Neural crest cell (in vitro differentiated cells): ENCODE measurements at regions not wholly inside any gene's neighbourhood (a gene's known extent, or its start where the extent isn't known, plus 50 kb on each side); places are given as distances from the start of the nearest gene placed in this dataset.
"Not testable (repeated sequence)": the region's sequence is repeated elsewhere in the genome, so short reads cannot be mapped to it uniquely, and the experiment has no call there.

Source experiments
- DNase-seq: peaks from one replicate; pipeline ENCODE4 v3.0.0; 2021; ENCODE audit warnings: low read depth, mixed read lengths, low spot score
- H3K27ac Mint-ChIP-seq: one replicate; pipeline ENCODE4 v1.8.0; 2021; ENCODE audit warnings: mild to moderate bottlenecking, mixed read lengths; ENCODE audit not compliant: unreplicated experiment
- H3K27me3 Mint-ChIP-seq: 2 replicates; pipeline ENCODE4 v1.8.0; 2021; ENCODE audit warnings: low read depth, mild to moderate bottlenecking, mixed read lengths
- H3K36me3 Mint-ChIP-seq: 2 replicates; pipeline ENCODE4 v1.8.0; 2021; ENCODE audit warnings: low read depth, mild to moderate bottlenecking, mixed read lengths
- H3K4me1 Mint-ChIP-seq: 2 replicates; pipeline ENCODE4 v1.8.0; 2021; ENCODE audit warnings: mixed read lengths
- H3K4me3 Mint-ChIP-seq: one replicate; pipeline ENCODE4 v1.8.0; 2021; ENCODE audit warnings: mild to moderate bottlenecking, mixed read lengths
- H3K9me3 Mint-ChIP-seq: 2 replicates; pipeline ENCODE4 v1.8.0; 2021; ENCODE audit warnings: mixed read lengths
- CTCF ChIP-seq: fragments of 200-600 bp; sonication (generic); conservative IDR thresholded peaks from 2 replicates; pipeline ENCODE4 v1.5.0; 2021; ENCODE audit warnings: antibody characterized with exemption, mild to moderate bottlenecking

DNA sequence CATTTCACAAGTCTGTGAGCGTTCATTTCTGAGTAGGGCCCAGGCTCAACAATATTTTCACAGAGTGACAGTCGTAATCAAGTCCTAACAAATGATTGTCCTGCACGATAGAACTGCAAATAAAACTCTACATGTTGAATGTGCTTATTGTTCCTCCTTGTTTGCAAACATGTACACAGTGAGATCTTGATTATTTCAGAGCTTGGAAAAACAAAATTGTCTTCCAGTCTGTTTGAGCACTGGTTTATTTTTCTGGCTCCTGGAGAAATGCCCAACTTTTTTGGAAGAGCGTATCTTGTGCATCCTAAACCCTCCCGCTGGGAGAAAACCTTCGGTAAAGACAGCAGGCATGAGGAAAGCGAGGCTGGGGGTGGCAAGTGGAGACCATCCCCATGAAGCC lies 91.1 kb downstream of the TEX36 start:
- Mint-ChIP-seq H3K27ac (no peak overlapping the region), H3K36me3 (peaks cover 7% of the 10 kb centered on the region), H3K4me3 (no peak overlapping the region), H3K4me1 (no peaks in the 10 kb centered on the region), H3K27me3 (no peaks in the 10 kb centered on the region), H3K9me3 (peaks cover 19% of the 10 kb centered on the region)
- DNase-seq = no peak
- TF ChIP-seq CTCF = no peak

GRCh38 chr10:125588738-125589137 lies 94.2 kb downstream of the TEX36 start:
- not testable (repeated sequence) for H3K36me3 Mint-ChIP-seq, H3K27me3 Mint-ChIP-seq, H3K27ac Mint-ChIP-seq, H3K4me1 Mint-ChIP-seq, H3K4me3 Mint-ChIP-seq, DNase-seq
- peaks cover 11% of the 10 kb centered on the region for H3K9me3 Mint-ChIP-seq

DNA sequence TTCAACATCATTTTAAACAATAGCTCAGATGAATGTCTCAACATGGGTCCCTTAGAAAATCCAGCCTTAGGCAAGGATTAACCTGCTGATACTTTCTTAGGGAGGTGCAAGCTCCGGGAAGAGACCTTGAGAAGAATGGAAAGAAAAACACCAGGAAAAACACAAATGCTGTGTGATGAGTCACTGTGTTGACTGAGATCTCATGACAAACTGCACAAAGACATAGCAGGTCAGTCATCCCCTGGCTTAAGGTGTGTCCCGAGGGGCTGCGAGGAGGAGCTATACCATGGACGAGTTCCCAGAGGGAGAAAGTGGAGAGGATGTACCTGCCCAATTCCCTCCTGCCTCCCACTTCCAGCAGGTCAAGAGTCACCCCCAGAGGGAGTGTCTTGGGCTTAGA lies 98.0 kb downstream of the TEX36 start:
- DNase-seq = no peak
- Mint-ChIP-seq H3K4me3 (no peak overlapping the region), H3K4me1 (no peaks in the 10 kb centered on the region), H3K9me3 (peaks cover 6% of the 10 kb centered on the region), H3K27me3 (no peaks in the 10 kb centered on the region), H3K27ac (no peak overlapping the region), H3K36me3 (no peaks in the 10 kb centered on the region)
- no peak for TF ChIP-seq CTCF

DNA sequence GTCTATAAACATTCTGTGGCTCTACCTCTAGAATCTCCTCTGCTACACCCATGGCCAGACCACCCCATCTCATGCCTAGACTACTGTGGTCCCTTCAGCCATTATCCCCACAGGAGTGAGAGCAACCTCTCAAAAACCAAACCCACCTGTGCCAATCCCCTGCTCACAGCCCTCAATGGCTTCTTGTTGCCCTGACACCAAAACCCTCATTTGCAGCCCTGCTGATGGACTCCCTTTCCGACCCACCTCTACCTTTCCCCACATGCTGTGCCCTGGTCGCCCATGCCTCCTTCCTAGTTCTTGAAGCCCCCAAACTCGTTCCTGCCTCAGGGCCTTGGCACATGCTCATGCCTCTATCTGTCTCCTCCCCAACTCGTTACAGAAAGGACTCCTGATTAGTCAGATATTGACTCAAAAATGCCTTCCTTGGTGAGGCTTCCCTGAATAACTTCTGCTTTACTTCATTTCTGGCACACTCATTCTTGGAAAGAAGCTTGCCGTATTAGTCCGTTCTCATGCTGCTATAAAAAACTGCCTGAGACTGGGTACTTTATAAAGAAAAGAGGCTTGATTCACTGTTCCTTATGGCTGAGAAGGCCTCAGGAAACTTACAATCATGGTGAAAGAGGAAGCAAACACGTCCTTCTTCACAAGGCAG lies 104.2 kb downstream of the TEX36 start:
- Mint-ChIP-seq H3K27ac (no peak overlapping the region), H3K4me1 (peaks cover 2% of the 10 kb centered on the region), H3K9me3 (no peaks in the 10 kb centered on the region), H3K36me3 (peaks cover 2% of the 10 kb centered on the region), H3K4me3 (no peak overlapping the region), H3K27me3 (no peaks in the 10 kb centered on the region)
- DNase-seq = no peak
- TF ChIP-seq CTCF = no peak

DNA sequence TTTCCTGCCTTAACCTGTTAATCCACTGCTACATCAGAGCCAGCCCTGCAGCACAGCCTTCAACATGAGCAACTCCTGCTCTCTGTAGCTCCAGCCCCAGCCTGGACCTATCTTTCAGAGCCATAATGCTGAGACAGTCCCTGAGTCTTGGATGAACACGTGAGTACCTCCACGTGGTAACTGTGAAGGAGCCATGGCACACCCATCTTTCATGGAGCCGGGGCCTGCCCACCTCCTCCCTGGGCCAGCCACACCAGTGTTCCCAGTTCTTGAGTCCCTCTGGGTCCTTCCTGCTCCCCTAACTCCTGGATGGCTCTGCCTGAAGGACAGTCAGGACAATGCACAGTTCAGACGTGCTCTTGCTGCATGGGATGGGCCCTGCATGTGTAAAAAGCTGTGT lies 107.1 kb downstream of the TEX36 start:
- DNase-seq = no peak
- Mint-ChIP-seq H3K9me3 (no peaks in the 10 kb centered on the region), H3K27me3 (no peaks in the 10 kb centered on the region), H3K4me1 (peaks cover 5% of the 10 kb centered on the region), H3K36me3 (peaks cover 2% of the 10 kb centered on the region), H3K27ac (no peak overlapping the region), H3K4me3 (no peak overlapping the region)
- TF ChIP-seq CTCF = no peak

DNA sequence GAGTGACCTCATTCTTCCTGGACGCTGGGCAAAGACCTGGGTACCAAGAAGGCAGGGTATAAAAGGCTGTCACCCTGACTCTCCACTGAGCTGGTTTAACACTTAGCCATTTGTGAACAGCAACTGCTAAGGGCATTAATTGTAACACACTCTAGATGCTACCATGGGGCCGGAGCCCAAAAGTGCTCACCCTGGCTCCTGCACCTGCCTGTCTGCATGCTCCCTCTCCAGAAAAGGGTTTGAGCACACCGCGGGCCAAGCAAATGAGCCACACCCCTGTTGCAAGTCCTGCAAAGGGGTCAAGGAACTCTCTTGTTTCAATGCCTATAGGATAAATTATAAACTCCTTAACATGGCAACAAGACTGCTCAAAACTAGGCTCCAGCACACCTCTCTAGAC lies 114.8 kb downstream of the TEX36 start:
- no peak for TF ChIP-seq CTCF
- Mint-ChIP-seq H3K36me3 (no peaks in the 10 kb centered on the region), H3K27ac (no peak overlapping the region), H3K4me1 (no peaks in the 10 kb centered on the region), H3K9me3 (peaks cover 6% of the 10 kb centered on the region), H3K4me3 (no peak overlapping the region), H3K27me3 (no peaks in the 10 kb centered on the region)
- DNase-seq = no peak
